H1 (cell line): ENCODE measurements at regions not wholly inside any gene's neighbourhood (a gene's known extent, or its start where the extent isn't known, plus 50 kb on each side); places are given as distances from the start of the nearest gene placed in this dataset.

Experiments
- CTCF ChIA-PET: fragments of 300-600 bp; sonication (Branson Sonifier 250); formaldehyde crosslinking; loops from one replicate; lab custom pipeline; 2021; ENCODE audit not compliant: partially characterized antibody; lab: Charles Lee
- POLR2A ChIA-PET: fragments of 300-600 bp; sonication (Branson Sonifier 250); formaldehyde crosslinking; loops from one replicate; lab custom pipeline; 2021; ENCODE audit warnings: inconsistent platforms; ENCODE audit not compliant: partially characterized antibody; lab: Charles Lee
- DNase-seq, 2 experiments: peaks; one replicate each; pipeline versions ENCODE4 v3.0.0 to v3.0.0-alpha.2; 2010 to 2022; ENCODE audit warnings: low spot score in 2 of 2, low read depth in 1 of 2, mixed read lengths in 1 of 2
- FAIRE-seq: peaks from 2 replicates; lab custom pipeline; 2011; peaks lifted over from hg19 to GRCh38; lab: Jason Lieb, UNC
- H2AFZ ChIP-seq: 2 replicates; pipeline ENCODE4 v1.8.1; 2012; ENCODE audit warnings: low read length, inconsistent platforms
- H2AK5ac ChIP-seq: 2 replicates; pipeline ENCODE4 v1.6.1; 2013; ENCODE audit warnings: low read depth, low read length
- H2BK120ac ChIP-seq: replicated peaks from 2 replicates; pipeline ENCODE3; 2013; ENCODE audit warnings: low read depth, low read length, inconsistent platforms
- H2BK12ac ChIP-seq: 2 replicates; pipeline ENCODE4 v1.6.1; 2013; ENCODE audit warnings: low read depth, low read length
- H2BK15ac ChIP-seq: 2 replicates; pipeline ENCODE4 v1.6.1; 2013; ENCODE audit warnings: low read length
- H2BK20ac ChIP-seq: 2 replicates; pipeline ENCODE4 v1.6.1; 2013; ENCODE audit warnings: low read length
- H2BK5ac ChIP-seq: 2 replicates; pipeline ENCODE4 v1.6.1; 2013; ENCODE audit warnings: low read depth, low read length
- H3K14ac ChIP-seq: 2 replicates; pipeline ENCODE4 v1.6.1; 2013; ENCODE audit warnings: inconsistent platforms; ENCODE audit not compliant: insufficient read length
- H3K18ac ChIP-seq: 2 replicates; pipeline ENCODE4 v1.6.1; 2013; ENCODE audit warnings: low read length; ENCODE audit errors: extremely low read depth
- H3K23ac ChIP-seq: 2 replicates; pipeline ENCODE4 v1.6.1; 2013; ENCODE audit warnings: inconsistent platforms; ENCODE audit not compliant: insufficient read length
- H3K23me2 ChIP-seq: 2 replicates; pipeline ENCODE4 v1.6.1; 2013; ENCODE audit warnings: low read depth, low read length
- H3K27ac ChIP-seq: 2 replicates; pipeline ENCODE4 v1.6.1; 2011; ENCODE audit warnings: low read depth, low read length, inconsistent platforms
- H3K27me3 ChIP-seq, 4 experiments: replicated peaks in 1 of 4; 1 replicate in 1 of 4; 2 replicates in 3 of 4; pipeline versions ENCODE4 v1.6.1 to v1.8.1; 2011 to 2013; ENCODE audit warnings: low read length in 3 of 4, mild to moderate bottlenecking in 3 of 4, inconsistent platforms in 2 of 4, mixed read lengths in 2 of 4, moderate library complexity in 1 of 4; ENCODE audit not compliant: control insufficient read depth in 3 of 4, insufficient read depth in 3 of 4; ENCODE audit errors: extremely low read depth in 1 of 4
- H3K36me3 ChIP-seq, 4 experiments: 2 replicates each; pipeline versions ENCODE4 v1.6.1 to v1.8.1; 2011 to 2013; ENCODE audit warnings: mild to moderate bottlenecking in 4 of 4, low read length in 3 of 4, moderate library complexity in 2 of 4, control low read depth in 1 of 4, inconsistent platforms in 1 of 4; ENCODE audit not compliant: insufficient read depth in 4 of 4, control insufficient read depth in 2 of 4
- H3K4ac ChIP-seq: replicated peaks from 2 replicates; pipeline ENCODE3; 2013; ENCODE audit warnings: low read length, low read depth, mixed read lengths, inconsistent platforms; ENCODE audit not compliant: insufficient read length
- H3K4me1 ChIP-seq, 4 experiments: replicated peaks in 1 of 4; 1 replicate in 1 of 4; 2 replicates in 3 of 4; pipeline versions ENCODE4 v1.6.1 to v1.8.1; 2011 to 2013; ENCODE audit warnings: low read length in 3 of 4, inconsistent platforms in 2 of 4, mixed read lengths in 1 of 4; ENCODE audit not compliant: insufficient read depth in 4 of 4, control insufficient read depth in 3 of 4
- H3K4me2 ChIP-seq, 2 experiments: 2 replicates each; pipeline versions ENCODE4 v1.6.1 to v1.8.1; 2011 to 2013; ENCODE audit warnings: low read depth in 2 of 2, low read length in 2 of 2, control low read depth in 1 of 2, inconsistent platforms in 1 of 2, mild to moderate bottlenecking in 1 of 2; ENCODE audit not compliant: insufficient read depth in 1 of 2
- H3K4me3 ChIP-seq, 4 experiments: fragments of 200-600, 300-600 bp in 1 of 4; sonication (generic), shearing (Covaris generic), sonication (Bioruptor Twin) in 1 of 4; 2 replicates each; pipeline versions ENCODE4 v1.5.1 to v1.8.1; 2011 to 2016; ENCODE audit warnings: low read length in 4 of 4, low read depth in 3 of 4, control low read depth in 2 of 4, inconsistent platforms in 2 of 4, mild to moderate bottlenecking in 2 of 4, mixed read lengths in 1 of 4, moderate library complexity in 1 of 4; ENCODE audit not compliant: insufficient read depth in 2 of 4; ENCODE audit errors: extremely low read depth in 1 of 4
- H3K56ac ChIP-seq: replicated peaks from 2 replicates; pipeline ENCODE3; 2013; ENCODE audit warnings: low read depth, mild to moderate bottlenecking, mixed read lengths, low read length, inconsistent platforms; ENCODE audit not compliant: insufficient read length
- H3K79me1 ChIP-seq: 2 replicates; pipeline ENCODE4 v1.6.1; 2013; ENCODE audit warnings: low read depth, low read length, control low read depth
- H3K79me2 ChIP-seq, 2 experiments: 2 replicates each; pipeline versions ENCODE4 v1.6.1 to v1.8.1; 2012 to 2013; ENCODE audit warnings: low read length in 2 of 2, mild to moderate bottlenecking in 2 of 2, inconsistent platforms in 1 of 2; ENCODE audit not compliant: insufficient read depth in 2 of 2, control insufficient read depth in 1 of 2
- H3K9ac ChIP-seq, 4 experiments: replicated peaks in 1 of 4; 1 replicate in 1 of 4; 2 replicates in 3 of 4; pipeline versions ENCODE4 v1.6.1 to v1.8.1; 2011 to 2013; ENCODE audit warnings: low read depth in 3 of 4, low read length in 3 of 4, control low read depth in 2 of 4, mild to moderate bottlenecking in 2 of 4, moderate library complexity in 2 of 4, inconsistent platforms in 1 of 4; ENCODE audit errors: extremely low read depth in 1 of 4
- H3K9me3 ChIP-seq, 2 experiments: 2 replicates each; pipeline versions ENCODE4 v1.6.1 to v1.8.1; 2012 to 2013; ENCODE audit warnings: mild to moderate bottlenecking in 2 of 2, moderate library complexity in 2 of 2, control low read depth in 1 of 2, inconsistent platforms in 1 of 2, low read depth in 1 of 2, low read length in 1 of 2, mixed read lengths in 1 of 2; ENCODE audit not compliant: insufficient read depth in 2 of 2
- H4K20me1 ChIP-seq, 2 experiments: replicated peaks in 1 of 2; 2 replicates each; pipeline versions ENCODE3 to v1.8.1; 2011 to 2013; ENCODE audit warnings: inconsistent platforms in 2 of 2, low read length in 2 of 2, mild to moderate bottlenecking in 1 of 2; ENCODE audit not compliant: insufficient read depth in 2 of 2, control insufficient read depth in 1 of 2
- H4K5ac ChIP-seq: 2 replicates; pipeline ENCODE4 v1.6.1; 2013; ENCODE audit warnings: low read length, low read depth, mixed read lengths, inconsistent platforms; ENCODE audit not compliant: insufficient read length
- H4K8ac ChIP-seq: 2 replicates; pipeline ENCODE4 v1.8.0; 2013; ENCODE audit warnings: mild to moderate bottlenecking, moderate library complexity, low read length, inconsistent platforms; ENCODE audit not compliant: insufficient read depth; ENCODE audit errors: extremely low read depth
- H4K91ac ChIP-seq: replicated peaks from 2 replicates; pipeline ENCODE3; 2013; ENCODE audit warnings: low read length, mixed read lengths, inconsistent platforms; ENCODE audit not compliant: insufficient read length
- RBBP5 ChIP-seq: IDR thresholded peaks from 2 replicates; pipeline ENCODE4 v1.7.1; 2012; ENCODE audit warnings: low read depth, mild to moderate bottlenecking, inconsistent platforms, low read length, moderate library complexity, borderline replicate concordance
- WGBS, 2 experiments: shearing (Covaris generic) in 1 of 2; methylation state at CpG; one replicate each; pipeline versions ENCODE4 v1.1.6 to v1.1.7; 2013 to 2015; ENCODE audit warnings: low lambda C conversion rate in 2 of 2, mixed read lengths in 2 of 2, inconsistent platforms in 1 of 2, low coverage in 1 of 2, missing lambda C conversion rate in 1 of 2; ENCODE audit not compliant: insufficient replicate concordance in 2 of 2, insufficient coverage in 1 of 2, insufficient read length in 1 of 2; ENCODE audit errors: extremely low coverage in 1 of 2, missing lambda C conversion rate in 1 of 2; 5-methylcytosine and 5-hydroxymethylcytosine counted together

DNA sequence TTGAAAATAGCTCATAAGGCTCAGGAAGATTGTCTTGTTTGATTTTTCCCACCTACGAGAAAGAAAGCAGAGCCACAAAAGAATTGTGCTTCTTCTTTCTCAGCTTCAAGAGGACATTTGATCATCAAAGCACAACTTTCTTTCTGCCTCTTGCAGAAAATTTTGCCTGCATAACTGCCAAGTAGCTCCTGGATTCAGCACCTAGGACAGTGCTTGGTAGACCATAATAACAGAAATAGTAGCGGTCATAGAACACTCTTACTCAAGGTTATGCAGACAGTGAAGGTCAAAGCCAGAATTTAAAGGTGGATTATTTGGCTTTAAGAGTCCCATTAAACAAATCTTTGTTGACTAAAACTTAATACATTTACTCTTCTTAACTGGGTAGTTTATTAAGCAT lies 594.7 kb upstream of the CCNG1 start:
- Histone ChIP-seq H2AK5ac (no peak overlapping the region), H2BK120ac (no peak overlapping the region), H2BK20ac (no peak overlapping the region), H3K4me3 (no peak overlapping the region), H3K23me2 (no peaks in the 10 kb centered on the region), H3K27me3 (no peaks in the 10 kb centered on the region), H3K9me3 (no peaks in the 10 kb centered on the region), H3K79me2 (no peaks in the 10 kb centered on the region), H4K8ac (no peak overlapping the region), H2AFZ (no peak overlapping the region), H2BK15ac (no peak overlapping the region), H2BK5ac (no peak overlapping the region), H4K91ac (no peak overlapping the region), H3K14ac (no peak overlapping the region), H3K4me2 (no peak overlapping the region), H3K27ac (no peak overlapping the region), H3K56ac (no peak overlapping the region), H3K36me3 (no peaks in the 10 kb centered on the region), H3K23ac (no peak overlapping the region), H3K9ac (no peak overlapping the region), H3K79me1 (no peaks in the 10 kb centered on the region), H3K4ac (no peak overlapping the region), H4K5ac (no peak overlapping the region), H3K4me1 (no peaks in the 10 kb centered on the region), H2BK12ac (no peak overlapping the region), H4K20me1 (no peaks in the 10 kb centered on the region), H3K18ac (no peak overlapping the region)
- TF ChIP-seq RBBP5, result no peak
- POLR2A ChIA-PET, result no interaction called here
- CTCF ChIA-PET, result interaction anchor here (1.0 to 1.1 kb wide), 2 partner anchors 34 to 234 kb away, joined by 3 read pairs; no protein-coding TSS in a partner anchor
- DNase-seq, result no peak
- WGBS, 2 experiments, result 91% methylated on average over 2 of the region's 2 CpGs; no CpG with 5 or more reads in 1 of the 2 experiments
- FAIRE-seq, result no peak
